D341Med (cell line): ENCODE measurements at regions not wholly inside any gene's neighbourhood (a gene's known extent, or its start where the extent isn't known, plus 50 kb on each side); places are given as distances from the start of the nearest gene placed in this dataset.
"Not testable (repeated sequence)": the region's sequence is repeated elsewhere in the genome, so short reads cannot be mapped to it uniquely, and the experiment has no call there.

ENCODE experiments used
- DNase-seq: peaks from one replicate; pipeline ENCODE4 v3.0.0; 2012; ENCODE audit warnings: low spot score

GRCh38 chr21:19523061-19523460, 1119.5 kb upstream of the TMPRSS15 start:
- peak; percentile 54 for DNase-seq

GRCh38 chr21:19523746-19524145, 1120.2 kb upstream of the TMPRSS15 start:
- DNase-seq = no peak

GRCh38 chr21:19529031-19529430, 1125.4 kb upstream of the TMPRSS15 start:
- no peak for DNase-seq

- no peak for DNase-seq
These were observed 1131.8 kb upstream of the TMPRSS15 start for GRCh38 chr21:19535356-19535755.

GRCh38 chr21:19537116-19537515, 1133.5 kb upstream of the TMPRSS15 start:
- no peak for DNase-seq

GRCh38 chr21:19540287-19540686, 1136.7 kb upstream of the TMPRSS15 start:
- DNase-seq = no peak

GRCh38 chr21:19541602-19542001, 1138.0 kb upstream of the TMPRSS15 start:
- no peak for DNase-seq

- DNase-seq = not testable (repeated sequence)
These were observed 1140.9 kb upstream of the TMPRSS15 start for GRCh38 chr21:19544493-19544892.

GRCh38 chr21:19547951-19548840, 1144.6 kb upstream of the TMPRSS15 start:
- DNase-seq = no peak

- DNase-seq = no peak
These were observed 1150.5 kb upstream of the TMPRSS15 start for GRCh38 chr21:19553919-19554615.

- no peak for DNase-seq
These were observed 1153.5 kb upstream of the TMPRSS15 start for GRCh38 chr21:19557046-19557445.

GRCh38 chr21:19557488-19557887, 1153.9 kb upstream of the TMPRSS15 start:
- DNase-seq = no peak

- no peak for DNase-seq
These were observed 1162.0 kb upstream of the TMPRSS15 start for GRCh38 chr21:19565587-19565986.

- no peak for DNase-seq
These were observed 1163.4 kb upstream of the TMPRSS15 start for GRCh38 chr21:19566975-19567374.

- no peak for DNase-seq
These were observed 1173.8 kb upstream of the TMPRSS15 start for GRCh38 chr21:19577381-19577780.

GRCh38 chr21:19590044-19590443, 1186.5 kb upstream of the TMPRSS15 start:
- DNase-seq = no peak

- no peak for DNase-seq
These were observed 1199.5 kb upstream of the TMPRSS15 start for GRCh38 chr21:19603011-19603593.

- peak; percentile 38 for DNase-seq
These were observed 1204.6 kb upstream of the TMPRSS15 start for GRCh38 chr21:19608101-19608621.

- DNase-seq = no peak
These were observed 1206.0 kb upstream of the TMPRSS15 start for GRCh38 chr21:19609611-19610010.

GRCh38 chr21:19621837-19622496, 1218.4 kb upstream of the TMPRSS15 start:
- DNase-seq = no peak

- DNase-seq = no peak
These were observed 1237.4 kb upstream of the TMPRSS15 start for GRCh38 chr21:19640964-19641363.

- DNase-seq = no peak
These were observed 1244.8 kb upstream of the TMPRSS15 start for GRCh38 chr21:19648391-19648790.
